ENCODE measurements at regions not wholly inside any gene's neighbourhood (a gene's known extent, or its start where the extent isn't known, plus 50 kb on each side); places are given as distances from the start of the nearest gene placed in this dataset.

DNA sequence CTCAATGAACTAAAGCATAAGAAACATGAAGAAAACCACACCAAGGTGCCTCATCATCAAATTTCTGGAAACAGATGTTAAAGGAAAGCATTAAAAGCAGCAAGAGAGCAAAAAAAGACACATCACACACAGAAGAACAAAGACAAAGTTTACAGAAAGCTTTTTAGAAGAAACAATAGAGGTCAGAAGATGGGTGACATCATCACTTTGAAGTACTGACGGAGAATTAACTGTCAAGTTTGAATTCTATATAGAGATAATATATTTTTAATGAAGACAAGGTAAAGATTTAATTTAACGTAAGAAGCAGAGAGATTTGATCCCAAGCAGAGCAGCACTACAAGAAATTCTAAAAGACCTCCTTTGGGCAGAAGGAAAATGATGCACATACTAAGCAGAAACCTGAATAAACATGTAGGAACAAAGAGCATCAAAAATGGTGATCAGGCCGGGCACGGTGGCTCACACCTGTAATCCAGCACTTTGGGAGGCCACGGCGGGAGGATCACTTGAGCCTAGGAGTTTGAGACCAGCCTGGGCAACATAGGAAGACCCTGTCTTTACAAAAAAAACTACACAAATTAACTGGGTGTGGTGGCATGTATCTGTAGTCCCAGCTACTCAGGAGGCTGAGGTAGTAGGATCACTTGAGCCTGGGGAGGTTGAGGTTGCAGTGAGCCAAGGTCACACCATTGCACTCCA is 63.3 kb upstream of the RTL6 start:
- no peak for TF ChIP-seq ZFP3 (CRISPR knock-in tag; IDR thresholded peaks at IDR 0.05)
- TF ChIP-seq PATZ1 (CRISPR knock-in tag; IDR thresholded peaks at IDR 0.05; ENCODE audit: borderline replicate concordance) = no peak
- TF ChIP-seq TOX (CRISPR knock-in tag; IDR thresholded peaks at IDR 0.05; ENCODE audit: borderline replicate concordance) = no peak
- TF ChIP-seq CSDC2 (CRISPR knock-in tag; IDR thresholded peaks at IDR 0.05) = no peak
- no peak for TF ChIP-seq SNAI2 (CRISPR knock-in tag; IDR thresholded peaks at IDR 0.05)
- no peak for TF ChIP-seq BACH2 (CRISPR knock-in tag; IDR thresholded peaks at IDR 0.05; ENCODE audit: borderline replicate concordance)
- no peak for TF ChIP-seq GLIS3 (CRISPR knock-in tag; IDR thresholded peaks at IDR 0.05)
- no peak for TF ChIP-seq ZNF565 (CRISPR knock-in tag; conservative IDR thresholded peaks at IDR 0.05; ENCODE audit: low read depth)
- TF ChIP-seq, protein P1, sequence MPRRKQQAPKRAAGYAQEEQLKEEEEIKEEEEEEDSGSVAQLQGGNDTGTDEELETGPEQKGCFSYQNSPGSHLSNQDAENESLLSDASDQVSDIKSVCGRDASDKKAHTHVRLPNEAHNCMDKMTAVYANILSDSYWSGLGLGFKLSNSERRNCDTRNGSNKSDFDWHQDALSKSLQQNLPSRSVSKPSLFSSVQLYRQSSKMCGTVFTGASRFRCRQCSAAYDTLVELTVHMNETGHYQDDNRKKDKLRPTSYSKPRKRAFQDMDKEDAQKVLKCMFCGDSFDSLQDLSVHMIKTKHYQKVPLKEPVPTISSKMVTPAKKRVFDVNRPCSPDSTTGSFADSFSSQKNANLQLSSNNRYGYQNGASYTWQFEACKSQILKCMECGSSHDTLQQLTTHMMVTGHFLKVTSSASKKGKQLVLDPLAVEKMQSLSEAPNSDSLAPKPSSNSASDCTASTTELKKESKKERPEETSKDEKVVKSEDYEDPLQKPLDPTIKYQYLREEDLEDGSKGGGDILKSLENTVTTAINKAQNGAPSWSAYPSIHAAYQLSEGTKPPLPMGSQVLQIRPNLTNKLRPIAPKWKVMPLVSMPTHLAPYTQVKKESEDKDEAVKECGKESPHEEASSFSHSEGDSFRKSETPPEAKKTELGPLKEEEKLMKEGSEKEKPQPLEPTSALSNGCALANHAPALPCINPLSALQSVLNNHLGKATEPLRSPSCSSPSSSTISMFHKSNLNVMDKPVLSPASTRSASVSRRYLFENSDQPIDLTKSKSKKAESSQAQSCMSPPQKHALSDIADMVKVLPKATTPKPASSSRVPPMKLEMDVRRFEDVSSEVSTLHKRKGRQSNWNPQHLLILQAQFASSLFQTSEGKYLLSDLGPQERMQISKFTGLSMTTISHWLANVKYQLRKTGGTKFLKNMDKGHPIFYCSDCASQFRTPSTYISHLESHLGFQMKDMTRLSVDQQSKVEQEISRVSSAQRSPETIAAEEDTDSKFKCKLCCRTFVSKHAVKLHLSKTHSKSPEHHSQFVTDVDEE (CRISPR knock-in tag; IDR thresholded peaks at IDR 0.05) = no peak
- TF ChIP-seq ESRRG (CRISPR knock-in tag; IDR thresholded peaks at IDR 0.05) = no peak
- no peak for TF ChIP-seq ARNTL (CRISPR knock-in tag; IDR thresholded peaks at IDR 0.05; ENCODE audit: borderline replicate concordance, low read depth)
